GM12878 (cell line): ENCODE measurements at regions not wholly inside any gene's neighbourhood (a gene's known extent, or its start where the extent isn't known, plus 50 kb on each side); places are given as distances from the start of the nearest gene placed in this dataset.
A peak's percentile ranks its signal among the peaks of the same experiment; 100 is the strongest.

Source experiments
- ATAC-seq: fragments of 200-7000 bp; cut with Tn5 transposase; 3 replicates; pipeline ENCODE4 v1.9.1; 2020; ENCODE audit warnings: mild to moderate bottlenecking, moderate library complexity
- BruUV-seq: library from RNA; stranded (reverse); fragments of 400-500 nt; replicated peaks from 2 replicates; lab custom pipeline; 2021; lab: Mats Ljungman, UMichigan
- CTCF ChIA-PET: fragments of 300-600 bp; sonication (Branson Sonifier 250); formaldehyde crosslinking; extraction: SDS; loops from one replicate; lab custom pipeline; 2021; ENCODE audit warnings: inconsistent platforms; lab: Yijun Ruan, JAX
- POLR2A ChIA-PET: fragments of 350-600 bp; formaldehyde crosslinking; extraction: SDS; loops from one replicate; lab custom pipeline; 2021; ENCODE audit warnings: inconsistent platforms; lab: Charles Lee
- RAD21 ChIA-PET: fragments of 300-600 bp; sonication (Branson Sonifier 250); formaldehyde crosslinking; loops from one replicate; lab custom pipeline; 2023; ENCODE audit warnings: antibody characterized with exemption; ENCODE audit not compliant: unreplicated experiment; lab: Charles Lee
- SMC1A ChIA-PET: fragments of 300-600 bp; sonication (Branson Sonifier 250); formaldehyde crosslinking; loops from one replicate; lab custom pipeline; 2023; ENCODE audit not compliant: unreplicated experiment, uncharacterized antibody; lab: Charles Lee
- DNase-seq: peaks from one replicate; pipeline ENCODE4 v3.0.0-alpha.2; 2011; ENCODE audit warnings: low read depth, low spot score
- FAIRE-seq: peaks from 3 replicates; lab custom pipeline; 2011; peaks lifted over from hg19 to GRCh38; lab: Jason Lieb, UNC
- H2AFZ ChIP-seq: 2 replicates; pipeline ENCODE4 v1.6.0; 2011; ENCODE audit warnings: low read depth, low read length, control low read depth; ENCODE audit not compliant: control insufficient read depth
- H3K27ac ChIP-seq: 2 replicates; pipeline ENCODE4 v1.5.1; 2011; ENCODE audit warnings: control low read depth; ENCODE audit not compliant: control insufficient read depth, insufficient read depth
- H3K27me3 ChIP-seq, 2 experiments: replicated peaks in 1 of 2; 2 replicates each; pipeline versions ENCODE4 v1.6.0 to v1.6.1; 2011; ENCODE audit warnings: low read length in 1 of 2; ENCODE audit not compliant: control insufficient read depth in 2 of 2, insufficient read depth in 2 of 2
- H3K36me3 ChIP-seq, 2 experiments: 2 replicates each; pipeline ENCODE4 v1.5.1; 2011; ENCODE audit warnings: low read length in 1 of 2; ENCODE audit not compliant: control insufficient read depth in 2 of 2, insufficient read depth in 2 of 2
- H3K4me1 ChIP-seq: 2 replicates; pipeline ENCODE4 v1.6.1; 2011; ENCODE audit warnings: mild to moderate bottlenecking, low read length, moderate library complexity, mixed read lengths; ENCODE audit not compliant: control insufficient read depth, insufficient read depth
- H3K4me2 ChIP-seq: 2 replicates; pipeline ENCODE4 v1.6.0; 2011; ENCODE audit warnings: control low read depth; ENCODE audit not compliant: control insufficient read depth, insufficient read depth
- H3K4me3 ChIP-seq: fragments of 200-600 bp; sonication (generic); 2 replicates; pipeline ENCODE4 v1.5.1; 2016
- H3K79me2 ChIP-seq: 2 replicates; pipeline ENCODE4 v1.6.0; 2011; ENCODE audit warnings: low read length; ENCODE audit not compliant: control insufficient read depth, insufficient read depth
- H3K9ac ChIP-seq: 2 replicates; pipeline ENCODE4 v1.8.0; 2011; ENCODE audit warnings: low read length, control low read depth, mixed read lengths; ENCODE audit not compliant: control insufficient read depth, insufficient read depth
- H3K9me3 ChIP-seq: replicated peaks from 3 replicates; pipeline ENCODE4 v1.5.1; 2011; ENCODE audit warnings: mild to moderate bottlenecking, low read length; ENCODE audit not compliant: control insufficient read depth, insufficient read depth
- H4K20me1 ChIP-seq: 2 replicates; pipeline ENCODE4 v1.6.0; 2011; ENCODE audit not compliant: control insufficient read depth, insufficient read depth
- BCL11A ChIP-seq: IDR thresholded peaks from 2 replicates; pipeline ENCODE4 v1.6.1; 2011; ENCODE audit warnings: low read depth, low read length
- CTCF ChIP-seq, 3 experiments: IDR thresholded peaks in 2 of 3; conservative IDR thresholded peaks in 1 of 3; 2 replicates each; pipeline ENCODE4 v1.5.1; 2011; ENCODE audit warnings: low read depth in 3 of 3, low read length in 3 of 3, mild to moderate bottlenecking in 3 of 3, control low read depth in 2 of 3, moderate library complexity in 2 of 3, inconsistent platforms in 1 of 3, mixed read lengths in 1 of 3; ENCODE audit not compliant: control insufficient read depth in 2 of 3, insufficient read depth in 1 of 3; ENCODE audit errors: extremely low read depth in 1 of 3
- HCFC1 ChIP-seq: fragments of 150-350 bp; IDR thresholded peaks from 2 replicates; pipeline ENCODE4 v1.6.1; 2014; ENCODE audit warnings: low read length
- HSF1 ChIP-seq: fragments of 150-350 bp; IDR thresholded peaks from 2 replicates; pipeline ENCODE4 v1.6.1; 2014; ENCODE audit warnings: mild to moderate bottlenecking, low read depth, low read length
- IRF3 ChIP-seq: fragments of 450-650 bp; IDR thresholded peaks from 2 replicates; pipeline ENCODE4 v1.6.1; 2014; ENCODE audit warnings: mild to moderate bottlenecking
- NR2C2 ChIP-seq: IDR thresholded peaks from 2 replicates; pipeline ENCODE4 v1.6.1; 2011; ENCODE audit warnings: borderline replicate concordance, low read depth; ENCODE audit not compliant: control insufficient read depth, insufficient read length
- RAD21 ChIP-seq: IDR thresholded peaks from 2 replicates; pipeline ENCODE4 v1.6.1; 2011; ENCODE audit warnings: mild to moderate bottlenecking, low read depth, low read length, moderate library complexity; ENCODE audit not compliant: insufficient read depth
- RELA ChIP-seq: fragments of 450-650 bp; IDR thresholded peaks from 2 replicates; pipeline ENCODE4 v1.8.0; 2014; ENCODE audit warnings: borderline replicate concordance; ENCODE audit not compliant: partially characterized antibody
- RUNX3 ChIP-seq: IDR thresholded peaks from 2 replicates; pipeline ENCODE4 v1.6.1; 2012; ENCODE audit warnings: low read length, inconsistent platforms
- SMC3 ChIP-seq: IDR thresholded peaks from 2 replicates; pipeline ENCODE4 v1.6.1; 2011; ENCODE audit warnings: low read length, improper control_type of control experiment, borderline replicate concordance
- YY1 ChIP-seq: IDR thresholded peaks from 2 replicates; pipeline ENCODE4 v1.6.1; 2011; ENCODE audit warnings: low read depth, mild to moderate bottlenecking, low read length
- WGBS: methylation state at CpG from one replicate; pipeline ENCODE4 v1.1.6; 2016; ENCODE audit warnings: low lambda C conversion rate; ENCODE audit not compliant: insufficient replicate concordance, insufficient coverage; ENCODE audit errors: missing lambda C conversion rate; 5-methylcytosine and 5-hydroxymethylcytosine counted together
- in situ Hi-C: fragments of 300-500 bp; cut with MboI; formaldehyde crosslinking; loops from 9 replicates; pipeline ENCODE4 v1.14.3; 2018; ENCODE audit warnings: mixed read lengths
- intact Hi-C: fragments of 100-400 bp; cut with micrococcal nuclease; formaldehyde crosslinking; loops from one replicate; pipeline ENCODE4 v1.14.2; 2022; ENCODE audit not compliant: unreplicated experiment

GRCh38 chr14:78022059-78022458 is 148.1 kb upstream of the NRXN3 start:
- ChIA-PET SMC1A (interaction anchor here (0.6 to 1.4 kb wide), 2 partner anchors 234 to 545 kb away, joined by 3 to 7 read pairs; no protein-coding TSS in a partner anchor), RAD21 (interaction anchor here (2.4 kb wide), 1 partner anchor 545 kb away, joined by 15 read pairs; no protein-coding TSS in a partner anchor), CTCF (interaction anchor here (0.6 to 2.1 kb wide), 6 partner anchors 11 to 544 kb away, joined by 3 to 9 read pairs (median 6); no protein-coding TSS in a partner anchor), POLR2A (no interaction called here)
- in situ Hi-C loops, result no loop called here
- intact Hi-C loops, result loop anchor here (2.0 kb wide), 2 partner anchors 545 to 577 kb away; no protein-coding TSS in a partner anchor
- Histone ChIP-seq H3K9ac (no peak overlapping the region), H3K36me3 (no peaks in the 10 kb centered on the region), H4K20me1 (no peaks in the 10 kb centered on the region), H3K27ac (no peak overlapping the region), H2AFZ (peak overlapping the region; percentile 55), H3K4me1 (no peaks in the 10 kb centered on the region), H3K27me3 (no peaks in the 10 kb centered on the region; a peak in 1 of 4 replicates), H3K79me2 (no peaks in the 10 kb centered on the region), H3K4me2 (no peak overlapping the region), H3K4me3 (no peak overlapping the region), H3K9me3 (no peaks in the 10 kb centered on the region; the same call in 2 of the 3 replicates)
- 27% methylated on average over 5 of the region's 5 CpGs for WGBS
- FAIRE-seq (no peak), DNase-seq (peak; percentile 25), ATAC-seq (peak; percentile 95)
- TF ChIP-seq RAD21 (peak; percentile 72), RELA (no peak), NR2C2 (no peak), YY1 (peak; percentile 88), IRF3 (no peak), HCFC1 (no peak), RUNX3 (0 out of 2 replicates have a peak, but pooled peaks have one; percentile 7), CTCF (IDR thresholded peaks at IDR 0.05 in 2 of 3, conservative IDR thresholded peaks at IDR 0.05 in 1 of 3; ENCODE audit: control insufficient read depth in 2 of 3, extremely low read depth in 1 of 3, insufficient read depth in 1 of 3, low read depth in 3 of 3, low read length in 3 of 3) (peak; percentile 49 to 60 (median 53)), BCL11A (no peak), SMC3 (peak; percentile 57), HSF1 (no peak)
- BruUV-seq, result no TSS peak
